Activated T-helper 17 cell treated with anti-CD3 and anti-CD28 coated beads, Interleukin-2, amount 50 U/mL, for 72 hours (primary cell): ENCODE measurements at regions not wholly inside any gene's neighbourhood (a gene's known extent, or its start where the extent isn't known, plus 50 kb on each side); places are given as distances from the start of the nearest gene placed in this dataset.

Experiments used
- ATAC-seq: fragments of 150-1000 bp; cut with Tn5 transposase; replicated peaks from 2 replicates; pipeline ENCODE4 v1.10.0; 2021; ENCODE audit warnings: mild to moderate bottlenecking, moderate library complexity
- H3K27ac Mint-ChIP-seq: one replicate; pipeline ENCODE4 v1.8.0; 2022; ENCODE audit warnings: mixed read lengths
- H3K27me3 Mint-ChIP-seq: one replicate; pipeline ENCODE4 v1.8.0; 2022; ENCODE audit warnings: mixed read lengths
- H3K36me3 Mint-ChIP-seq: one replicate; pipeline ENCODE4 v1.8.0; 2022; ENCODE audit warnings: low read depth, mild to moderate bottlenecking, mixed read lengths
- H3K4me1 Mint-ChIP-seq: one replicate; pipeline ENCODE4 v1.8.0; 2022; ENCODE audit warnings: mixed read lengths
- H3K4me3 Mint-ChIP-seq: one replicate; pipeline ENCODE4 v1.8.0; 2022; ENCODE audit warnings: mild to moderate bottlenecking, mixed read lengths
- H3K9me3 Mint-ChIP-seq: one replicate; pipeline ENCODE4 v1.8.0; 2022; ENCODE audit warnings: mixed read lengths

GRCh38 chr14:55921511-55921910 lies 196.7 kb upstream of the PELI2 start:
- H3K27me3 Mint-ChIP-seq: peaks cover 6% of the 10 kb centered on the region
- H3K27ac Mint-ChIP-seq: no peak overlapping the region
- no peaks in the 10 kb centered on the region for H3K9me3 Mint-ChIP-seq
- no peaks in the 10 kb centered on the region for H3K4me1 Mint-ChIP-seq
- no peaks in the 10 kb centered on the region for H3K36me3 Mint-ChIP-seq
- no peak overlapping the region for H3K4me3 Mint-ChIP-seq
- no peak for ATAC-seq

- Mint-ChIP-seq H3K36me3 (no peaks in the 10 kb centered on the region), H3K4me3 (no peak overlapping the region), H3K4me1 (no peaks in the 10 kb centered on the region), H3K27me3 (no peaks in the 10 kb centered on the region), H3K27ac (no peak overlapping the region), H3K9me3 (no peaks in the 10 kb centered on the region)
- ATAC-seq: no peak
Measured at GRCh38 chr14:55926007-55926406, 192.2 kb upstream of the PELI2 start.

GRCh38 chr14:55927028-55927427 lies 191.2 kb upstream of the PELI2 start:
- H3K27ac Mint-ChIP-seq: no peak overlapping the region
- no peaks in the 10 kb centered on the region for H3K4me1 Mint-ChIP-seq
- H3K36me3 Mint-ChIP-seq: no peaks in the 10 kb centered on the region
- H3K4me3 Mint-ChIP-seq: no peak overlapping the region
- ATAC-seq: no peak
- H3K9me3 Mint-ChIP-seq: no peaks in the 10 kb centered on the region
- peaks cover under 1% of the 10 kb centered on the region for H3K27me3 Mint-ChIP-seq

GRCh38 chr14:55928276-55928675 lies 189.9 kb upstream of the PELI2 start:
- no peak for ATAC-seq
- no peaks in the 10 kb centered on the region for H3K4me1 Mint-ChIP-seq
- H3K4me3 Mint-ChIP-seq: no peak overlapping the region
- H3K9me3 Mint-ChIP-seq: no peaks in the 10 kb centered on the region
- peaks cover 4% of the 10 kb centered on the region for H3K27me3 Mint-ChIP-seq
- H3K27ac Mint-ChIP-seq: no peak overlapping the region
- no peaks in the 10 kb centered on the region for H3K36me3 Mint-ChIP-seq

- no peaks in the 10 kb centered on the region for H3K9me3 Mint-ChIP-seq
- ATAC-seq: no peak
- no peak overlapping the region for H3K4me3 Mint-ChIP-seq
- no peaks in the 10 kb centered on the region for H3K4me1 Mint-ChIP-seq
- peaks cover 4% of the 10 kb centered on the region for H3K27me3 Mint-ChIP-seq
- no peaks in the 10 kb centered on the region for H3K36me3 Mint-ChIP-seq
- no peak overlapping the region for H3K27ac Mint-ChIP-seq
Measured at GRCh38 chr14:55929136-55929535, 189.1 kb upstream of the PELI2 start.

- Mint-ChIP-seq H3K4me1 (no peaks in the 10 kb centered on the region), H3K36me3 (no peaks in the 10 kb centered on the region), H3K27ac (no peak overlapping the region), H3K27me3 (peaks cover 4% of the 10 kb centered on the region), H3K4me3 (no peak overlapping the region), H3K9me3 (no peaks in the 10 kb centered on the region)
- no peak for ATAC-seq
Measured at GRCh38 chr14:55930016-55930784, 188.0 kb upstream of the PELI2 start.

GRCh38 chr14:55936691-55937090 lies 181.5 kb upstream of the PELI2 start:
- Mint-ChIP-seq H3K27ac (no peak overlapping the region), H3K9me3 (no peaks in the 10 kb centered on the region), H3K4me1 (no peaks in the 10 kb centered on the region), H3K4me3 (no peak overlapping the region), H3K36me3 (no peaks in the 10 kb centered on the region), H3K27me3 (peaks cover 4% of the 10 kb centered on the region)
- no peak for ATAC-seq

GRCh38 chr14:55938249-55938791 lies 179.9 kb upstream of the PELI2 start:
- H3K4me1 Mint-ChIP-seq: no peaks in the 10 kb centered on the region
- H3K9me3 Mint-ChIP-seq: no peaks in the 10 kb centered on the region
- H3K4me3 Mint-ChIP-seq: no peak overlapping the region
- no peak for ATAC-seq
- H3K27me3 Mint-ChIP-seq: peaks cover 4% of the 10 kb centered on the region
- H3K36me3 Mint-ChIP-seq: no peaks in the 10 kb centered on the region
- no peak overlapping the region for H3K27ac Mint-ChIP-seq

- Mint-ChIP-seq H3K27ac (no peak overlapping the region), H3K4me1 (no peaks in the 10 kb centered on the region), H3K9me3 (no peaks in the 10 kb centered on the region), H3K27me3 (peaks cover 4% of the 10 kb centered on the region), H3K36me3 (no peaks in the 10 kb centered on the region), H3K4me3 (no peak overlapping the region)
- ATAC-seq: no peak
Measured at GRCh38 chr14:55942076-55942654, 176.0 kb upstream of the PELI2 start.

GRCh38 chr14:55942826-55943225 lies 175.4 kb upstream of the PELI2 start:
- no peaks in the 10 kb centered on the region for H3K4me1 Mint-ChIP-seq
- no peak overlapping the region for H3K4me3 Mint-ChIP-seq
- no peaks in the 10 kb centered on the region for H3K9me3 Mint-ChIP-seq
- no peak for ATAC-seq
- no peaks in the 10 kb centered on the region for H3K36me3 Mint-ChIP-seq
- no peak overlapping the region for H3K27ac Mint-ChIP-seq
- H3K27me3 Mint-ChIP-seq: peaks cover 4% of the 10 kb centered on the region

- no peak overlapping the region for H3K4me3 Mint-ChIP-seq
- H3K36me3 Mint-ChIP-seq: no peaks in the 10 kb centered on the region
- peaks cover 4% of the 10 kb centered on the region for H3K27me3 Mint-ChIP-seq
- ATAC-seq: no peak
- H3K27ac Mint-ChIP-seq: no peak overlapping the region
- H3K9me3 Mint-ChIP-seq: no peaks in the 10 kb centered on the region
- no peaks in the 10 kb centered on the region for H3K4me1 Mint-ChIP-seq
Measured at GRCh38 chr14:55944757-55945156, 173.5 kb upstream of the PELI2 start.

GRCh38 chr14:55946231-55946630 lies 172.0 kb upstream of the PELI2 start:
- H3K9me3 Mint-ChIP-seq: no peaks in the 10 kb centered on the region
- H3K4me1 Mint-ChIP-seq: no peaks in the 10 kb centered on the region
- H3K36me3 Mint-ChIP-seq: no peaks in the 10 kb centered on the region
- no peak overlapping the region for H3K4me3 Mint-ChIP-seq
- no peak for ATAC-seq
- H3K27ac Mint-ChIP-seq: no peak overlapping the region
- peaks cover 4% of the 10 kb centered on the region for H3K27me3 Mint-ChIP-seq

GRCh38 chr14:55948399-55948798 lies 169.8 kb upstream of the PELI2 start:
- H3K27me3 Mint-ChIP-seq: no peaks in the 10 kb centered on the region
- no peaks in the 10 kb centered on the region for H3K9me3 Mint-ChIP-seq
- no peaks in the 10 kb centered on the region for H3K4me1 Mint-ChIP-seq
- H3K27ac Mint-ChIP-seq: no peak overlapping the region
- no peak overlapping the region for H3K4me3 Mint-ChIP-seq
- no peaks in the 10 kb centered on the region for H3K36me3 Mint-ChIP-seq
- ATAC-seq: no peak

- Mint-ChIP-seq H3K4me3 (no peak overlapping the region), H3K27ac (no peak overlapping the region), H3K9me3 (no peaks in the 10 kb centered on the region), H3K36me3 (no peaks in the 10 kb centered on the region), H3K4me1 (no peaks in the 10 kb centered on the region), H3K27me3 (no peaks in the 10 kb centered on the region)
- no peak for ATAC-seq
Measured at GRCh38 chr14:55949708-55950107, 168.5 kb upstream of the PELI2 start.

GRCh38 chr14:55950135-55950534 lies 168.1 kb upstream of the PELI2 start:
- H3K27me3 Mint-ChIP-seq: no peaks in the 10 kb centered on the region
- H3K9me3 Mint-ChIP-seq: no peaks in the 10 kb centered on the region
- no peaks in the 10 kb centered on the region for H3K4me1 Mint-ChIP-seq
- H3K36me3 Mint-ChIP-seq: no peaks in the 10 kb centered on the region
- no peak overlapping the region for H3K27ac Mint-ChIP-seq
- ATAC-seq: no peak
- H3K4me3 Mint-ChIP-seq: no peak overlapping the region
